IMR-90 (cell line): ENCODE measurements at regions not wholly inside any gene's neighbourhood (a gene's known extent, or its start where the extent isn't known, plus 50 kb on each side); places are given as distances from the start of the nearest gene placed in this dataset.

Source experiments
- ATAC-seq: fragments of 200-7000 bp; cut with Tn5 transposase; 2 replicates; pipeline ENCODE4 v1.9.1; 2020; ENCODE audit warnings: low read depth, mild to moderate bottlenecking, moderate library complexity
- BruUV-seq: library from RNA; stranded (reverse); fragments of 400-500 nt; replicated peaks from 2 replicates; lab custom pipeline; 2021; lab: Mats Ljungman, UMichigan
- CTCF ChIA-PET: fragments of 300-600 bp; formaldehyde crosslinking; extraction: SDS; loops from one replicate; lab custom pipeline; 2021; ENCODE audit warnings: antibody characterized with exemption; lab: Yijun Ruan, JAX
- POLR2A ChIA-PET: fragments of 300-600 bp; sonication (Branson Sonifier 250); formaldehyde crosslinking; loops from one replicate; lab custom pipeline; 2022; ENCODE audit warnings: antibody characterized with exemption; ENCODE audit not compliant: unreplicated experiment; lab: Charles Lee
- DNase-seq: peaks from one replicate; pipeline ENCODE4 v3.0.0; 2013
- H2AFZ ChIP-seq: replicated peaks from 2 replicates; pipeline ENCODE3; 2013; ENCODE audit warnings: low read length, mild to moderate bottlenecking; ENCODE audit not compliant: poor library complexity
- H2AK5ac ChIP-seq: 2 replicates; pipeline ENCODE4 v1.6.1; 2013; ENCODE audit warnings: low read depth, low read length, inconsistent platforms
- H2AK9ac ChIP-seq: replicated peaks from 2 replicates; pipeline ENCODE3; 2013; ENCODE audit warnings: mild to moderate bottlenecking, low read depth, low read length, moderate library complexity; ENCODE audit not compliant: poor library complexity
- H2BK120ac ChIP-seq: 2 replicates; pipeline ENCODE4 v1.6.1; 2013; ENCODE audit warnings: low read depth, low read length, inconsistent platforms
- H2BK15ac ChIP-seq: 3 replicates; pipeline ENCODE4 v1.6.1; 2013; ENCODE audit warnings: low read depth, low read length, inconsistent platforms
- H2BK20ac ChIP-seq: 2 replicates; pipeline ENCODE4 v1.6.1; 2013; ENCODE audit warnings: low read depth, mild to moderate bottlenecking, inconsistent platforms, low read length, moderate library complexity
- H2BK5ac ChIP-seq: 2 replicates; pipeline ENCODE4 v1.6.1; 2013; ENCODE audit warnings: mild to moderate bottlenecking, low read depth, low read length, inconsistent platforms; ENCODE audit not compliant: poor library complexity, severe bottlenecking
- H3K14ac ChIP-seq: replicated peaks from 2 replicates; pipeline ENCODE4 v1.6.1; 2013; ENCODE audit warnings: low read depth, low read length, inconsistent platforms
- H3K18ac ChIP-seq: 2 replicates; pipeline ENCODE4 v1.6.1; 2013; ENCODE audit warnings: low read depth, low read length, control low read depth
- H3K23ac ChIP-seq: 2 replicates; pipeline ENCODE4 v1.6.1; 2013; ENCODE audit warnings: low read depth, low read length, inconsistent platforms
- H3K27ac ChIP-seq: 2 replicates; pipeline ENCODE4 v1.5.1; 2013; ENCODE audit warnings: mild to moderate bottlenecking, control low read depth, low read length; ENCODE audit not compliant: insufficient read depth
- H3K27me3 ChIP-seq: 2 replicates; pipeline ENCODE4 v1.6.1; 2013; ENCODE audit warnings: low read length; ENCODE audit not compliant: control insufficient read depth, insufficient read depth
- H3K36me3 ChIP-seq: 2 replicates; pipeline ENCODE4 v1.6.1; 2013; ENCODE audit warnings: low read length, mixed read lengths; ENCODE audit not compliant: control insufficient read depth, insufficient read depth
- H3K4ac ChIP-seq: 2 replicates; pipeline ENCODE4 v1.6.1; 2013; ENCODE audit warnings: low read depth, low read length, inconsistent platforms
- H3K4me1 ChIP-seq: 2 replicates; pipeline ENCODE4 v1.6.1; 2013; ENCODE audit warnings: low read length, mixed read lengths; ENCODE audit not compliant: control insufficient read depth, insufficient read depth
- H3K4me2 ChIP-seq: 2 replicates; pipeline ENCODE4 v1.6.1; 2013; ENCODE audit warnings: low read depth, mild to moderate bottlenecking, control low read depth, low read length, moderate library complexity
- H3K4me3 ChIP-seq: 2 replicates; pipeline ENCODE4 v1.5.1; 2013; ENCODE audit warnings: low read depth, mild to moderate bottlenecking, control low read depth, low read length, moderate library complexity; ENCODE audit not compliant: insufficient read depth
- H3K56ac ChIP-seq: 2 replicates; pipeline ENCODE4 v1.6.1; 2013; ENCODE audit warnings: low read length, inconsistent platforms; ENCODE audit not compliant: insufficient read depth; ENCODE audit errors: extremely low read depth
- H3K79me1 ChIP-seq, 2 experiments: 2 replicates each; pipeline ENCODE4 v1.6.1; 2013; ENCODE audit warnings: low read length in 2 of 2, inconsistent platforms in 1 of 2, low read depth in 1 of 2
- H3K9ac ChIP-seq: 2 replicates; pipeline ENCODE4 v1.6.1; 2013; ENCODE audit warnings: low read depth, low read length, control low read depth
- H3K9me1 ChIP-seq: 2 replicates; pipeline ENCODE4 v1.6.1; 2013; ENCODE audit warnings: low read length, inconsistent platforms; ENCODE audit not compliant: insufficient read depth
- H3K9me3 ChIP-seq: 2 replicates; pipeline ENCODE4 v1.6.1; 2013; ENCODE audit warnings: low read length; ENCODE audit not compliant: control insufficient read depth, insufficient read depth
- H4K20me1 ChIP-seq: 2 replicates; pipeline ENCODE4 v1.6.1; 2013; ENCODE audit warnings: low read length, inconsistent platforms; ENCODE audit not compliant: insufficient read depth
- H4K5ac ChIP-seq: 2 replicates; pipeline ENCODE4 v1.6.1; 2013; ENCODE audit warnings: mild to moderate bottlenecking, low read depth, low read length, control low read depth
- H4K8ac ChIP-seq, 2 experiments: 2 replicates each; pipeline ENCODE4 v1.6.1; 2013; ENCODE audit warnings: low read depth in 2 of 2, low read length in 2 of 2, control low read depth in 1 of 2, inconsistent platforms in 1 of 2
- H4K91ac ChIP-seq: 2 replicates; pipeline ENCODE4 v1.6.1; 2013; ENCODE audit warnings: low read depth, low read length, inconsistent platforms; ENCODE audit not compliant: insufficient read depth
- SMC3 ChIP-seq: fragments of 150-350 bp; IDR thresholded peaks from 2 replicates; pipeline ENCODE4 v1.6.1; 2016; ENCODE audit warnings: low read depth, mild to moderate bottlenecking, antibody characterized with exemption, low read length, moderate library complexity
- WGBS, 2 experiments: methylation state at CpG; one replicate each; pipeline versions ENCODE4 v1.1.5 to v1.1.7; 2013; ENCODE audit warnings: missing lambda C conversion rate in 2 of 2; ENCODE audit not compliant: insufficient read length in 1 of 2; ENCODE audit errors: extremely low coverage in 2 of 2; 5-methylcytosine and 5-hydroxymethylcytosine counted together
- dilution Hi-C: fragments of 300-500 bp; cut with HindIII; formaldehyde crosslinking; loops from one replicate; pipeline ENCODE4 v1.14.3; 2018; ENCODE audit warnings: low sequenced_read_pairs; ENCODE audit not compliant: unreplicated experiment
- in situ Hi-C: fragments of 300-500 bp; cut with MboI; formaldehyde crosslinking; loops from 3 replicates; pipeline ENCODE4 v1.14.3; 2019; ENCODE audit warnings: low sequenced_read_pairs, inconsistent platforms, mixed read lengths
- intact Hi-C: fragments of 100-400 bp; cut with micrococcal nuclease; formaldehyde crosslinking; loops from 2 replicates; pipeline ENCODE4 v1.10.0; 2022

DNA sequence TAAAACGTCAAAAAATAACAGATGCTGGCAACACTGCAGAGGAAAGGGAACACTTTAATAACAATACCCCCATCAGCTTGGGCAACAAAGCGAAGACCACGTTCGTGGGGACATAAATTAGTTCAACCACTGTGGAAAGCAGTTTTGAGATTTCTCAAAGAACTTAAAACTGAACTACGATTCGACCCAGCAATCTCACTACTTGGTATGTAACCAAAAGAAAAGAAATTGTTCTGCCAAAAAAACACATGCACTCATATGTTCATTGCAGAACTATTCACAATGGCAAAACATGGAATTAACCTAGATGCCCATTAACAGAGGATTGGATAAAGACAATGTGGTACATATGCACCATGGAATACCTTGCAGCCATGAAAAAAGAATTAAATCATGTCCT is 81.2 kb upstream of the RAP1B start:
- no peak overlapping the region for H3K18ac ChIP-seq
- no TSS peak for BruUV-seq
- H3K9me3 ChIP-seq = no peaks in the 10 kb centered on the region; the same call in 1 of the 2 replicates
- no peak overlapping the region for H2BK120ac ChIP-seq
- no peak overlapping the region for H2AFZ ChIP-seq
- H4K20me1 ChIP-seq = no peaks in the 10 kb centered on the region
- ChIA-PET CTCF (no interaction called here), POLR2A (no interaction called here)
- H3K4me1 ChIP-seq = no peaks in the 10 kb centered on the region; the same call in 1 of the 2 replicates
- H3K36me3 ChIP-seq = no peaks in the 10 kb centered on the region
- no peak overlapping the region for H2AK5ac ChIP-seq
- no peak overlapping the region for H3K4ac ChIP-seq
- no peak overlapping the region for H3K23ac ChIP-seq
- H2AK9ac ChIP-seq = no peak overlapping the region
- no CpG with 5 or more reads among the region's 6 CpGs for WGBS, 2 experiments
- in situ Hi-C loops (no loop called here), intact Hi-C loops (no loop called here), dilution Hi-C loops (no loop called here)
- ATAC-seq (no peak), DNase-seq (no peak)
- no peak overlapping the region for H3K9ac ChIP-seq
- no peaks in the 10 kb centered on the region for H3K79me1 ChIP-seq
- H2BK15ac ChIP-seq = no peak overlapping the region
- H4K91ac ChIP-seq = no peak overlapping the region
- TF ChIP-seq SMC3 = no peak
- H3K27me3 ChIP-seq = no peaks in the 10 kb centered on the region
- no peak overlapping the region for H3K4me2 ChIP-seq
- no peak overlapping the region for H2BK20ac ChIP-seq
- H3K56ac ChIP-seq = no peak overlapping the region
- no peak overlapping the region for H4K8ac ChIP-seq
- no peak overlapping the region for H3K27ac ChIP-seq
- H3K4me3 ChIP-seq = no peak overlapping the region
- no peak overlapping the region for H4K5ac ChIP-seq
- no peak overlapping the region for H3K14ac ChIP-seq
- no peak overlapping the region for H2BK5ac ChIP-seq
- H3K9me1 ChIP-seq = no peaks in the 10 kb centered on the region
